HS-5 (cell line): ENCODE measurements at regions not wholly inside any gene's neighbourhood (a gene's known extent, or its start where the extent isn't known, plus 50 kb on each side); places are given as distances from the start of the nearest gene placed in this dataset.

ENCODE experiments used
- DNase-seq: peaks from one replicate; pipeline ENCODE4 v3.0.0-alpha.2; 2012; ENCODE audit warnings: low read depth

GRCh38 chr14:25150934-25151790 is 101.2 kb upstream of the STXBP6 start:
- no peak for DNase-seq

GRCh38 chr14:25150401-25150800 is 100.5 kb upstream of the STXBP6 start:
- DNase-seq = no peak

GRCh38 chr14:25140411-25140810 is 90.5 kb upstream of the STXBP6 start:
- no peak for DNase-seq

- no peak for DNase-seq
Measured at GRCh38 chr14:25136811-25137210, 86.9 kb upstream of the STXBP6 start.

- DNase-seq = no peak
Measured at GRCh38 chr14:25134184-25134583, 84.2 kb upstream of the STXBP6 start.

GRCh38 chr14:25132732-25133422 is 82.9 kb upstream of the STXBP6 start:
- no peak for DNase-seq

GRCh38 chr14:25132094-25132493 is 82.1 kb upstream of the STXBP6 start:
- no peak for DNase-seq

GRCh38 chr14:25122843-25123242 is 72.9 kb upstream of the STXBP6 start:
- no peak for DNase-seq

GRCh38 chr14:25122211-25122610 is 72.3 kb upstream of the STXBP6 start:
- DNase-seq = no peak

- DNase-seq = peak; percentile 92
Measured at GRCh38 chr14:25121337-25122129, 71.6 kb upstream of the STXBP6 start.

- DNase-seq = no peak
Measured at GRCh38 chr14:25120261-25120660, 70.3 kb upstream of the STXBP6 start.

- DNase-seq = no peak
Measured at GRCh38 chr14:25118671-25119070, 68.7 kb upstream of the STXBP6 start.

GRCh38 chr14:25117342-25117741 is 67.4 kb upstream of the STXBP6 start:
- no peak for DNase-seq

GRCh38 chr14:25116607-25117006 is 66.7 kb upstream of the STXBP6 start:
- no peak for DNase-seq

GRCh38 chr14:25113394-25113793 is 63.4 kb upstream of the STXBP6 start:
- DNase-seq = no peak

- DNase-seq = peak; percentile 97
Measured at GRCh38 chr14:25111061-25111601, 61.2 kb upstream of the STXBP6 start.

- no peak for DNase-seq
Measured at GRCh38 chr14:25110106-25110505, 60.2 kb upstream of the STXBP6 start.

- DNase-seq = no peak
Measured at GRCh38 chr14:25108959-25109358, 59.0 kb upstream of the STXBP6 start.

GRCh38 chr14:25108291-25108690 is 58.3 kb upstream of the STXBP6 start:
- no peak for DNase-seq

GRCh38 chr14:25103820-25104219 is 53.9 kb upstream of the STXBP6 start:
- DNase-seq = no peak

GRCh38 chr14:25103271-25103670 is 53.3 kb upstream of the STXBP6 start:
- no peak for DNase-seq

- no peak for DNase-seq
Measured at GRCh38 chr14:25102788-25103187, 52.8 kb upstream of the STXBP6 start.
